Gastrocnemius medialis (tissue), 4 donors: ENCODE measurements at regions not wholly inside any gene's neighbourhood (a gene's known extent, or its start where the extent isn't known, plus 50 kb on each side); places are given as distances from the start of the nearest gene placed in this dataset.

ENCODE experiments used
- CTCF ChIP-seq, 5 experiments: fragments of 450-650 bp in 3 of 5; fragments of 200-600 bp in 2 of 5; sonication (generic) in 2 of 5; IDR thresholded peaks in 4 of 5; conservative IDR thresholded peaks in 1 of 5; 1 replicate in 4 of 5; 2 replicates in 1 of 5; pipeline ENCODE4 v1.5.1; 2016 to 2019; ENCODE audit warnings: antibody characterized with exemption in 5 of 5, mild to moderate bottlenecking in 3 of 5, moderate library complexity in 3 of 5
- POLR2A ChIP-seq, 2 donors: fragments of 450-650 bp; IDR thresholded peaks; one replicate each; pipeline ENCODE4 v1.6.1; 2017; ENCODE audit warnings: antibody characterized with exemption in 2 of 2, mild to moderate bottlenecking in 2 of 2, moderate library complexity in 2 of 2

- TF ChIP-seq CTCF (IDR thresholded peaks at IDR 0.05 in 4 of 5, conservative IDR thresholded peaks at IDR 0.05 in 1 of 5) (no peak), POLR2A (IDR thresholded peaks at IDR 0.05) (no peak)
Measured at GRCh38 chr15:47997195-47998080, 123.4 kb upstream of the SLC24A5 start.
